ENCODE measurements at regions not wholly inside any gene's neighbourhood (a gene's known extent, or its start where the extent isn't known, plus 50 kb on each side); places are given as distances from the start of the nearest gene placed in this dataset.

DNA sequence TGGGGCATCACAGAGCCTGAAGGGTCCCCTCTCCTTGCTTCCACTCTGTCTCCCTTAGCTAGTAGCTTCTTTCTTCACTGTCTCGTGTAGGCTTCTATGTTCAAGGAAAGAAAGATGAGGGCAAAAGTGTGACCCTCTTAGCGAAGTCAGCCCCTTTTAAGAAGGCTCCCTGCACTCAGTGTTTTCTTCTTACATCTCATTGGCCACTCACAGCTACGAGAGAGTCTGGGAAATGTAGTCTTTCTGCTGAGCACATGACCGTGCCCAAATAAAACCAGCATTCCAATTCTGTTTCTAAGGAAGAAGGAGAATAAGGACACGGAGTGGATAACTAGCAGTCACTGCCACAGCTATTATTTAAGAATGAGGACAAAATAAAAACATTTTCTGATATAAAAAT, 104.9 kb upstream of the TNR start:
- Histone ChIP-seq H3K27ac (ENCODE audit: low read depth, low read length) (no peak overlapping the region), H3K79me2 (ENCODE audit: control insufficient read depth, insufficient read depth, low read length, unreplicated experiment) (no peaks in the 10 kb centered on the region), H2AFZ (ENCODE audit: low read length, unreplicated experiment) (no peak overlapping the region), H3K4me1 (ENCODE audit: control insufficient read depth, insufficient read depth, low read length, unreplicated experiment) (no peaks in the 10 kb centered on the region), H3K36me3 (ENCODE audit: insufficient read depth, low read length) (no peaks in the 10 kb centered on the region), H3K4me3 (ENCODE audit: low read depth, low read length) (no peak overlapping the region), H3K27me3 (ENCODE audit: insufficient read depth, low read length) (peaks cover 14% of the 10 kb centered on the region; the same call in 1 of the 2 replicates)

DNA sequence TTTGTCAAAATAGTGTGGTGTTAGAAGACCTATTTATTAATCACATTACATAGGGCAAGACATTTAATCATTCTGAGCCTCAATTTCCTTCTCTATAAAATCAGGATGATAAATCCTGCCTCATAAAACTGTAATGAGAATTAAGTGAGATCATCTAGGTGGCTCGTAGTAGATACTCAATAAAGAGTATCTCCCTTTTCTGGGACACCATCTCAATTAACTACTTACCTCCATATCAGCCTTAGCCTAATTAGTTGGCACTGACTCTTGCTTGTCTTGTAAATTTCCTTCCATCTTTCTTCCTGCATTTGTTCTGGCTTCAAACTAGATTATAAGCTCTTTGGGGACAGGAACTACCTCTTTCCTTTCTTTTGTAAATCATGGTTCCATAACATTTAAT, 102.6 kb upstream of the TNR start:
- no peak overlapping the region for H2AFZ ChIP-seq (ENCODE audit: low read length, unreplicated experiment)
- H3K79me2 ChIP-seq (ENCODE audit: control insufficient read depth, insufficient read depth, low read length, unreplicated experiment): no peaks in the 10 kb centered on the region
- H3K27me3 ChIP-seq (ENCODE audit: insufficient read depth, low read length): peaks cover 13% of the 10 kb centered on the region; the same call in 1 of the 2 replicates
- no peaks in the 10 kb centered on the region for H3K4me1 ChIP-seq (ENCODE audit: control insufficient read depth, insufficient read depth, low read length, unreplicated experiment)
- H3K4me3 ChIP-seq (ENCODE audit: low read depth, low read length): no peak overlapping the region
- H3K27ac ChIP-seq (ENCODE audit: low read depth, low read length): no peak overlapping the region
- H3K36me3 ChIP-seq (ENCODE audit: insufficient read depth, low read length): no peaks in the 10 kb centered on the region

DNA sequence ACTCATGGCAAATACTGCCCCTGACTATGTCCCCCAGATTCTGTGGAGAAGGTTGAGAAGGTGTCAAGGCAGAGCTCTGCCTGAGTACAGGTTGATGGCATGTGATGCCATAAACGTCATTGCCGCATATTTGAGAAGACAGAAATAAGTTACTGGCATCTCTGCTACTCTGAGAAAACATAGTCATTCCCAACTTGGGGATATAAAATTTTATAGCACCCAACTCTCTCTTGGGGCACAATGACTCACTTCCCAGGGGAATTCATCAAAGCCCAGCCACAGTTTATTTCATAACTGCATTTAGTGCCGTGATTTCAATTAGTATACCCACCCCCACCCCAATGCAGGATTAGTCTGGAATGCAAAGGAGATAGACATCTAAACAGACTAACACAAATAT, 101.9 kb upstream of the TNR start:
- H3K4me1 ChIP-seq (ENCODE audit: control insufficient read depth, insufficient read depth, low read length, unreplicated experiment): no peaks in the 10 kb centered on the region
- H3K4me3 ChIP-seq (ENCODE audit: low read depth, low read length): no peak overlapping the region
- no peak overlapping the region for H2AFZ ChIP-seq (ENCODE audit: low read length, unreplicated experiment)
- H3K27me3 ChIP-seq (ENCODE audit: insufficient read depth, low read length): peaks cover 13% of the 10 kb centered on the region; the same call in 1 of the 2 replicates
- H3K27ac ChIP-seq (ENCODE audit: low read depth, low read length): no peak overlapping the region
- H3K79me2 ChIP-seq (ENCODE audit: control insufficient read depth, insufficient read depth, low read length, unreplicated experiment): no peaks in the 10 kb centered on the region
- no peaks in the 10 kb centered on the region for H3K36me3 ChIP-seq (ENCODE audit: insufficient read depth, low read length)

DNA sequence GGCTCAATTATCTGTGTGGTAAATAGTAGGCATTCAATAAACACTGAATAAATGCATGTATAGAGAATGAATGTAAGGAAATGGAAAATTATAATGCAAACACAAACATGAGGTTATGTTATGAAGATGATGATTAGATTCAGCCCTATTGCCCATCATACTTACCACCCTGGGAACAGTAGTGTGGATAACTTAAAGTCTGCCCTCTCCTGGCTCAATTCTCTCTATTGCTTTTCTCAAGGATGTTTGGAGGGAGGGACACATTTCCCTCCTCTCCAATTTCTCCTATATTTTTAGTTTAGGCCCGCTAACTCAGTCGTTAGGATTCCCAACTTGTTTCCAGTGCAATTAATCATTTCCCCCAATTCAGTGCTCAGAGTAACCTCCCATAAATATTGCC, 101.5 kb upstream of the TNR start:
- Histone ChIP-seq H2AFZ (ENCODE audit: low read length, unreplicated experiment) (no peak overlapping the region), H3K4me3 (ENCODE audit: low read depth, low read length) (no peak overlapping the region), H3K27ac (ENCODE audit: low read depth, low read length) (no peak overlapping the region), H3K27me3 (ENCODE audit: insufficient read depth, low read length) (peaks cover 16% of the 10 kb centered on the region; the same call in 1 of the 2 replicates), H3K79me2 (ENCODE audit: control insufficient read depth, insufficient read depth, low read length, unreplicated experiment) (no peaks in the 10 kb centered on the region), H3K4me1 (ENCODE audit: control insufficient read depth, insufficient read depth, low read length, unreplicated experiment) (no peaks in the 10 kb centered on the region), H3K36me3 (ENCODE audit: insufficient read depth, low read length) (no peaks in the 10 kb centered on the region)

DNA sequence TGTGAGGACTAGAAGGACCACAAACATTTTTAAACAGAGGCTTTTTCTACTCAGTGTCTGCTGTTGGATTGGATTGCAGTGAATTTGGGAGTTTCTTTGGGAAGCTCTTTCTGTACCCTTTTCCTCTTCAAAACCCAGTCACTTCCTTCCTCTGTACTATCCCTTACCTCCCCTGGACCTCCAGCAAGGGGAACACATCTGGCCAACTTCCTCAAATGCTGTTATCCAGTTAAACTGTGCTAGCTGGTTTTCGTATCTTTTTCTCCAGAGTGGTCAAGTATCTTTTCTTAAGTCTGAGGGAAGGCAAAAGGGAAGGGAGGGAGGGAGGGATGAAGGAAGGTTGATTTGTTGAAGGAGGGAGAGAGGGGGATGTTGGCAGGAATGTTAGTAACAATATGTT, 99.2 kb upstream of the TNR start:
- Histone ChIP-seq H3K79me2 (ENCODE audit: control insufficient read depth, insufficient read depth, low read length, unreplicated experiment) (no peaks in the 10 kb centered on the region), H3K27me3 (ENCODE audit: insufficient read depth, low read length) (peaks cover 11% of the 10 kb centered on the region; the same call in 1 of the 2 replicates), H3K4me3 (ENCODE audit: low read depth, low read length) (no peak overlapping the region), H3K36me3 (ENCODE audit: insufficient read depth, low read length) (no peaks in the 10 kb centered on the region), H3K4me1 (ENCODE audit: control insufficient read depth, insufficient read depth, low read length, unreplicated experiment) (no peaks in the 10 kb centered on the region), H3K27ac (ENCODE audit: low read depth, low read length) (no peak overlapping the region), H2AFZ (ENCODE audit: low read length, unreplicated experiment) (no peak overlapping the region)

DNA sequence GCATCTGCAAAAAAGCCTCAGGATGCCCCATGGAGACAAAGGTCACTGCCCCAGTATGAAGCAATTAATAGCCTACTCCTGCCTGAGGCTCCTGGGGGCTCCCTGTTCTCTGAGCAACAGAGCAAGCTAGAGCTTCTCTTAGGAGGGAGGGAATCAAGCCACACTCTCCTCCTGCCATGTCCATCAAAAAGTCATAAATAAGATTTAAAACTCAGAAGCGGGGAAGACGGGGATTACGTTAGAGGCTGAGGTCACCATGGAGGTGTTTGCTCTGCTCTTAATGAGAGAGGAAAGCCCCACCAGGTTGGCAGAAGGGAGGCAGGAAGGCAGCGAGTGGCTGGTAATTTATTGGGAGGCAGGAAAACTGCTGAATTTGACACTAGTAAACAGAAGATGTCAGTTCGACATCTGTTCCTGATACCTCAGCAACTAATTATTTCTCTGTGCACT, 98.4 kb upstream of the TNR start:
- H3K79me2 ChIP-seq (ENCODE audit: control insufficient read depth, insufficient read depth, low read length, unreplicated experiment): no peaks in the 10 kb centered on the region
- no peak overlapping the region for H3K4me3 ChIP-seq (ENCODE audit: low read depth, low read length)
- H3K4me1 ChIP-seq (ENCODE audit: control insufficient read depth, insufficient read depth, low read length, unreplicated experiment): no peaks in the 10 kb centered on the region
- H3K27ac ChIP-seq (ENCODE audit: low read depth, low read length): no peak overlapping the region
- H3K27me3 ChIP-seq (ENCODE audit: insufficient read depth, low read length): peaks cover 11% of the 10 kb centered on the region; the same call in 1 of the 2 replicates
- no peaks in the 10 kb centered on the region for H3K36me3 ChIP-seq (ENCODE audit: insufficient read depth, low read length)
- no peak overlapping the region for H2AFZ ChIP-seq (ENCODE audit: low read length, unreplicated experiment)

DNA sequence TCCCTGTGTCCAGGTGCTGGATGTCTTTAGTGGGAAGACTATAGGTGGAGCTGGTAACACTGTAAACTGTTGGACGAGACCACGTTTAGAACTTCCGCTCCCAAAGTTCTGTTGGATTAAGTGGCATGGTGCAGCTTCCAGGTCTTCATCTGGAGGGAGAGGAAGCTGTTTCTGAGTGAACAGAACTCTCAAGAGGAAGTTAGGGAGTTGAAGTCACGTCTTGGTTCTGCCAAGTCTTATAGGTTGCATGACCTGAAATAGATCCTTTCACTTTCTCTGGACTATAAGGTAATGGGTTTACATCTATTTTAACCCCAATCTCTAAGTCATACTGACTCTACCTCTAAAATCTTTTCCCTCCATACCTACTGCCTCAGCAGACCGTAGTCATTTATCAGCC, 97.4 kb upstream of the TNR start:
- Histone ChIP-seq H3K4me1 (ENCODE audit: control insufficient read depth, insufficient read depth, low read length, unreplicated experiment) (no peaks in the 10 kb centered on the region), H3K79me2 (ENCODE audit: control insufficient read depth, insufficient read depth, low read length, unreplicated experiment) (no peaks in the 10 kb centered on the region), H3K4me3 (ENCODE audit: low read depth, low read length) (no peak overlapping the region), H3K36me3 (ENCODE audit: insufficient read depth, low read length) (no peaks in the 10 kb centered on the region), H3K27me3 (ENCODE audit: insufficient read depth, low read length) (peaks cover 11% of the 10 kb centered on the region; the same call in 1 of the 2 replicates), H2AFZ (ENCODE audit: low read length, unreplicated experiment) (no peak overlapping the region), H3K27ac (ENCODE audit: low read depth, low read length) (no peak overlapping the region)

DNA sequence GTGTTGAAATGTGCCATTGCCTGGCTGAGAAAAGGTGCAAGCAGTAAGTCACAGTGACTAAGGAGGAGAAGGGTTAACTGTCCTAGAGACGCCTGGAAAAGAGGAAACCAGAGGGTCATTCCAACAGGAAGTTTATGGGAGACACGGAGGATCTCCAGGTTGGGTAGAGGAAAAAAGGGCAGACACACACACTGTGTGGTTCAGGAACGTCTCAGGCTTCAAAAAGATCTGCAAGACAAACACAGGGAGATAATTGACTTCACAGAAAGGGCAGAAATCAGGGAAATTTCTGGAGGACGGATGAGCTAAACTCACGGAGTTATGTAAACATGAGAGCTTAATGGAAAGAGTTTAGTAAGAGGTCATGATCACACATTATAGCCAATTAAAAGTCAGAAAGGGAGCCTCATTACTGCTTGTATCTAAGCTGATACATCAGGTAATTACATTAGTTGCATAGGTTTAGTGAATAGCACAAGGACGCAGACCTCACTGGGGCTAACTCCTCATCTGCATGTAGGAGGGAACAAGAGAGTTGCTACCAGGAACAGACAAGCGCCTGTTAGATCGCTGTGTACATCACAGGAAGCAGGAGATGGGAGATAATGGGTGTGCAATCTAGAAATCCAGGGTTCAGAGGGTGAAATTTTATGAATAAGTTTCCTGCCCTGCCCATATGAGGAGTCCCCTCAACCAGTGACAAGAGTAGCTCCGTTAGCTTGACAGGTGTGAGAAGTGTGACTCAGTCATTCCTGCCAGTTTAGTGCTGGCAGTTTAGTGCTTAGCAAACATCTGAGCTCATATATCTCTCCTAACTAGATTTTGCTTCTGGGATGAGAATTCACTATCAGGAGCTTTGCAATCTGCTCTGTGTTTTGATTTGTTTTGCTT, 96.6 kb upstream of the TNR start:
- H2AFZ ChIP-seq (ENCODE audit: low read length, unreplicated experiment): no peak overlapping the region
- no peak overlapping the region for H3K4me3 ChIP-seq (ENCODE audit: low read depth, low read length)

DNA sequence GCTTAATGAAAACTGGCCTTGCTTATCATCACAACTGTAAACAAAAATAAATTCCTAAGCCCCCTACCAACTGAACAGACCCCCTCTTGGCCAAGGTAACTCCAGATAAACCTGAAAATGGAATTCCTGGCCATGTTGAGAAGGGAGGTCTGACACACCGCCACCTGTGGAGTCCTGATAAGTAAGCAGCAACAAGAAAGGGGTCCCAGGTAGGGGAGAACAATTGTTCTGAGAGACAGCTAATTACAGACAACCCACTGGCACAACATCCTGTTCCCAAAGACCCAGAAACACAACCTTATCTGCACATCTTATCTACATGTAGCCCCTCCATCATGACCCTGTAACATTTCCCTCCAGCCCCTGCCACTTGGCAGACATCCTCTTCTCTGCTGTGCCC, 91.2 kb upstream of the TNR start:
- Histone ChIP-seq H3K4me1 (ENCODE audit: control insufficient read depth, insufficient read depth, low read length, unreplicated experiment) (no peaks in the 10 kb centered on the region), H3K79me2 (ENCODE audit: control insufficient read depth, insufficient read depth, low read length, unreplicated experiment) (no peaks in the 10 kb centered on the region), H2AFZ (ENCODE audit: low read length, unreplicated experiment) (no peak overlapping the region), H3K27me3 (ENCODE audit: insufficient read depth, low read length) (0 out of 2 replicates have a peak, but pooled peaks cover 2% of the 10 kb centered on the region), H3K36me3 (ENCODE audit: insufficient read depth, low read length) (no peaks in the 10 kb centered on the region), H3K4me3 (ENCODE audit: low read depth, low read length) (no peak overlapping the region), H3K27ac (ENCODE audit: low read depth, low read length) (no peak overlapping the region)

More for the DNA sequence above, 96.6 kb upstream of the TNR start:
- H3K27me3 ChIP-seq (ENCODE audit: insufficient read depth, low read length): peaks cover 11% of the 10 kb centered on the region; the same call in 1 of the 2 replicates
- H3K36me3 ChIP-seq (ENCODE audit: insufficient read depth, low read length): no peaks in the 10 kb centered on the region
- H3K27ac ChIP-seq (ENCODE audit: low read depth, low read length): no peak overlapping the region
- H3K4me1 ChIP-seq (ENCODE audit: control insufficient read depth, insufficient read depth, low read length, unreplicated experiment): no peaks in the 10 kb centered on the region
- no peaks in the 10 kb centered on the region for H3K79me2 ChIP-seq (ENCODE audit: control insufficient read depth, insufficient read depth, low read length, unreplicated experiment)

DNA sequence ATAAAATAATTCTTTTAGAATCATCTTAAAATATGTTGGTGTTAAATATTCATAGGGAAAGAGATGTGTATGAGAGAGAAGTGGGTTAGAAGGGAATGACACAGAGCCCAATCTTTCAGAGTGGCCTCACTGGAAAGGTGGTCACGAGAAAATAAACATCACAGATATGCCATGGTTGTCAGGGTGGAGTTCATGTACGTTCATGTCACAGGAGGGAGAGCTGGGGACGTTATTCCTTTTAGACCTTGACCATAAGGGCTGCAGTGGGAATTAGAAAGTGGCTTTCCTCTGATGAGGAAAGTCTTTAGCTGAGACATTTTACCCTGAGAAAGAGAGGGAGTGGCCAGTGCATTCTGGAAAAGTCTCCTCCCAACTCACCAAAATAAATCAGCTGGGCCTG, 90.6 kb upstream of the TNR start:
- H3K27ac ChIP-seq (ENCODE audit: low read depth, low read length): no peak overlapping the region
- H3K36me3 ChIP-seq (ENCODE audit: insufficient read depth, low read length): no peaks in the 10 kb centered on the region
- H3K27me3 ChIP-seq (ENCODE audit: insufficient read depth, low read length): no peaks in the 10 kb centered on the region
- no peaks in the 10 kb centered on the region for H3K79me2 ChIP-seq (ENCODE audit: control insufficient read depth, insufficient read depth, low read length, unreplicated experiment)
- no peaks in the 10 kb centered on the region for H3K4me1 ChIP-seq (ENCODE audit: control insufficient read depth, insufficient read depth, low read length, unreplicated experiment)
- no peak overlapping the region for H3K4me3 ChIP-seq (ENCODE audit: low read depth, low read length)
- H2AFZ ChIP-seq (ENCODE audit: low read length, unreplicated experiment): no peak overlapping the region

DNA sequence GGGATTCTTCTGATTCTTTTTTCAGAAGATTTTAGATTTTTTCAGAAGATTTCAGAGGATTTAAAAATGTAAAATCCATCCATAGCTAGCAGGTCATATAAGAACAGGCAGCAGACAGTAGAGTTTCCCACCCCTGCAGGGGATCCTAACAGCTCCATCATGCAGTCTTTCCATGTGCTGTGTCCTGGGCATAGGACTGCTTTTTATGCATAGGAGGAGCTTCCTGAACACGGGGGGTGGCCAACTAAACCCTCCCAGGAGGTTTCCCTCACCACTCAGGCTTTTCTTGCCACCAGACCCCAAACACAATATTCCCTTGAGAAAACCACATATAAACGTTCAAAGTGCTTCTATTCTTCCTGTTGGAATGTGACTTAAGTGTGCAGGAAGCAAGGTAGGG, 90.1 kb upstream of the TNR start:
- Histone ChIP-seq H3K27me3 (ENCODE audit: insufficient read depth, low read length) (no peaks in the 10 kb centered on the region), H3K4me3 (ENCODE audit: low read depth, low read length) (no peak overlapping the region), H3K36me3 (ENCODE audit: insufficient read depth, low read length) (no peaks in the 10 kb centered on the region), H3K27ac (ENCODE audit: low read depth, low read length) (no peak overlapping the region), H3K79me2 (ENCODE audit: control insufficient read depth, insufficient read depth, low read length, unreplicated experiment) (no peaks in the 10 kb centered on the region), H3K4me1 (ENCODE audit: control insufficient read depth, insufficient read depth, low read length, unreplicated experiment) (no peaks in the 10 kb centered on the region), H2AFZ (ENCODE audit: low read length, unreplicated experiment) (no peak overlapping the region)
